SK-MEL-5 (cell line): ENCODE measurements at regions not wholly inside any gene's neighbourhood (a gene's known extent, or its start where the extent isn't known, plus 50 kb on each side); places are given as distances from the start of the nearest gene placed in this dataset.

Experiments
- DNase-seq: peaks from one replicate; pipeline ENCODE4 v3.0.0-alpha.2; 2016; ENCODE audit warnings: low read depth, low spot score
- in situ Hi-C: cut with HindIII; loops from 2 replicates; pipeline ENCODE4 v1.10.0; 2016; ENCODE audit warnings: low sequenced_read_pairs, high pct_unique_total_duplicates, low pct_unique_long_range_greater_than_20kb

- no peak for DNase-seq
- in situ Hi-C loops = no loop called here
These were observed 358.3 kb upstream of the SMIM21 start for GRCh38 chr18:75785834-75786233.

DNA sequence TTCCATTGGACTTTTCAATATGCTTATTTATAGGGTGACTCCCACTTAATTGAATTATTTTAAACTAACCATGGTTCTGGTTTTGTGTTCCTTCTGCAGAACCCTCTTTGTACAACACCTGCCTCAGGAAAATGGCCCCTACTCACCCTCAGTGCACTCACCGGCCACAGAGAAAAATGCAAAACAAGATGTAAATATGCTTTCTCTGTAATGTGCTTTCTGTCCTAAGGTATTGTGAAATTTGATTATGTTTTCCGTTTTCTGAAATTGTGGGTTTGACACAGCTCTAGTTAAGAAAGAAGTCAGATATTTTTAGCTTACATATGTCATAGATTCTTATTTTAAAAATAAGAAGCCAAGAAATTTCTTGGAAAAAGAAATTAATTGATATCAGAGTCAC, 357.7 kb upstream of the SMIM21 start:
- in situ Hi-C loops = no loop called here
- no peak for DNase-seq

- in situ Hi-C loops = no loop called here
- no peak for DNase-seq
These were observed 356.9 kb upstream of the SMIM21 start for GRCh38 chr18:75784390-75784789.

DNA sequence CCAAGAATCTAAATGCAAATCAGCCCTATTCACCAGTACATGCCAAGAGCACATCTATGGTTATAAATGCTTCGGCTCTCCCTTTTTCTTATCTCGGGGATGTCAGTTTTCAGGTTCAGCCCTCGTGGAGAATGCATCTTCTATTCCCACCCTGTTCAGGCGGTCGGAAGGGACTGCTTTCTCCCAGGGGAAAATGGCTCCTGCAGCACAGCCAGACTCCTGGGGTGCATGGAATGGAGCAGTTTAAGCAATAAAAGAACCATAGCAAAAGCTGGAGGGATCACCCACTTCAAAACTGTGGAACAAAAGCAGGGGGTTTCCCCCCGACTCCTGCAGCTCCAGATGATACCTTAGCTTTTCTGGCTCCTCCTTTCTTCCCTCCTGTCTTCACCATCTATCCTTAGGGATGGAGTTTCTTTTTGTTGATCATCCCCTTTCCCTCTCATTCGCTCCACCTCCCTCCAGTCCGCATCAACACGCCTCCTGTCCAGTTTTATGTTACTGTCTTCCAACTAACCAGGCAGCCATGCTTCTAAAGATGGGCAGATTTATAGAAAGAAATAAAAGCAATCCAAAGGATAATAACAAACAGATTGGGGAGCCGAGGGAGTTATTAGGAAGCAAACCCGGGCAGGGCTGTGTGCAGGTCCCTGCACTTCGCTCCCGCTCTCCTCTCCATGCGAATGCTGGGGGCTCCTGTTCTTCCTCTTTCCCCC, 356.2 kb upstream of the SMIM21 start:
- DNase-seq = no peak
- in situ Hi-C loops = no loop called here

DNA sequence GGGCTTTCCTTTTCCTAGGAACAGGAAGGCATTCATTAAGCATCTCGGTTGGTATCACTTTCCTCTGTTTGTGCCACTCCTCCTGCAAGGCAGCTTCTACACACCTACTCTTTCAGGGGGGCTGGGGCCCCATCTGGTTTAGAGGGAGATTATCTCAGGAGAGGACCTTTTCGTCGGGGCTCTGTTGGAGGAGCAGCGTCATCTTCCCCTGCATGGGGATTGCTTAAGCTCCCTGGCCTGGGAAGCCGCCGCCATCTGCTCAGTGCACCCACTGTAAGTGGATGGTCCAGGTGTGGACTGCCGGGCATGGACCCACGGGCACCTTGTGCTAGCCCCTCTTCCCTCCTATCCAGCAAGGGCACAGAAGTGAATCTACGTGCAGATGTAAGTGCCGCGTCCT, 355.3 kb upstream of the SMIM21 start:
- no peak for DNase-seq
- in situ Hi-C loops = no loop called here

GRCh38 chr18:75782204-75782603, 354.7 kb upstream of the SMIM21 start:
- in situ Hi-C loops = no loop called here
- DNase-seq = no peak

DNA sequence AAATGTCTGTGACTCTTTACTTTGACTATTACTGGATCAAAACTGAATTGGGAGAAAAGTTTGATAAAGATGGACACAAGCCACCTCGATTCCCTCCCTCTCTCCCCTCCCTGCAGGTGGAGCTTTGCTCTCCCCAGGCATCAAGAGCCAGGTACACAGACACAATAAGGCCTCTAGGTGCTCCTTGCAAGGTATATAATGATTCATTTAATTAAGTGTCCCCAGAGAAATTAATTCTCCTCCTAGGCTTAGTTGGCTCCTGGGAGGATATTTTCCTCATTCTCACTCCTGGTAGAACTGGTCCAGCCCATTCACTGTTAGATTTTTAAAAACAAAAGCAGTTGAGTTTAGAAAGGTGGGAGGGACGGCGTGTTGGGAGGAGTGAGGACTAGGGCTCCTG, 352.4 kb upstream of the SMIM21 start:
- in situ Hi-C loops = no loop called here
- no peak for DNase-seq

DNA sequence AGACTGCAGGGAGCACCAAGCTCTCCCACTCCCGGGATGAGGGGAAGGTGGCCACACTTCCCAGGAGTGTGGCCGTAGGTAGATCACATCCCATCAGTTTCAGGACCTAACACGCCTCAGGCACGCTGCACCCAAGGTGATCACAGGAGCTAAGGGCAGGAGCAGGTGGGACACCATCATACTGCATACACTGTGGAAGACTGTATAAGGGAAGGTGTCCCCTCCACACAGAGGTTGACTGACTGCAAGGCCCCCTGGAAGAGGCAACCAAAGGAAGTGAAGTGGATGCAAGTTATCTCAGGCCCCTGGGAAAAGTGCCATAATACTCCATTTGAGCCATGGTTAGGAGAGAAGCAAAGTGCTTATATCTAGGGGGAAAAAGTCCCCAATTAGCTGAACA, 351.9 kb upstream of the SMIM21 start:
- in situ Hi-C loops = no loop called here

GRCh38 chr18:75777630-75778029, 350.1 kb upstream of the SMIM21 start:
- no peak for DNase-seq
- in situ Hi-C loops = no loop called here

More for the DNA sequence above, 351.9 kb upstream of the SMIM21 start:
- no peak for DNase-seq

DNA sequence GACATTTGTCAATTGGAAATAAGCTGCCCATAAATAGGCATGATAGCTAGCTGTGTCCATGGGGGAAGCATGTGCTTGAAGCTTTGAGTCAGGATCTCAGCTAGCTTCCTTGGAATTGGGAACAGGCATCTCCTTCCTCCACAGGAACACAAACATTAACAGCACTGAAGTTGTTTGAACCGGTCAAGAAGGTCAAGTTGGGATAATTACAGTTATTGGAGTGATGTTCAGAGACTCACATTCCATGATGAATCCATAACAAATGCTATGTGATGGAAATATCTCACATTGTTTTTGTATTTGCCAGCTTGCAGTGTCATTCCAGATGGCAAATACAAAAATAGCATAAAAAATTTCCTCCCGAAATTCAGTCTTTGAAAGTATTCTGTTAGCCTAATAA, 347.6 kb upstream of the SMIM21 start:
- DNase-seq = no peak
- in situ Hi-C loops = no loop called here

GRCh38 chr18:75773618-75774017, 346.1 kb upstream of the SMIM21 start:
- in situ Hi-C loops = no loop called here
- no peak for DNase-seq

DNA sequence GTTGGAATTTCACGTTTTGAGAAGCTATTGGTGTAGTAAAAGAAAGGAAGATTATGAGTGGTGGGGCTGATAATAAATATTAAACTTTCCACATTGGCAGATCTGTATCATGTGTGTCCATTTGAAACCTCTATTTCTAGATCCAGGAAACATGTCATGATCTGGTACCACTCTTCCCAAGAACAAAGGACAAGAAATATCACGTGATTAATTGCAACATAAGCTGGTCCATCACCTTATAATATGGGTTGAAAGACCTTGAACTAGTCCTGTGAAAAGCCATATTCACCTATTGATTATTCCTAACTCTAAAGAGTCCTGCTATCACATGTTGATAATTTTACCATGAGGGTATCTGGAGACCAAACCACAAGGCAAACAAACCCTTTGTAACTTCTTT, 335.3 kb upstream of the SMIM21 start:
- DNase-seq = no peak
- in situ Hi-C loops = no loop called here

GRCh38 chr18:75760208-75760607, 332.7 kb upstream of the SMIM21 start:
- in situ Hi-C loops = no loop called here
- DNase-seq = no peak

GRCh38 chr18:75757951-75758350, 330.4 kb upstream of the SMIM21 start:
- DNase-seq = no peak
- in situ Hi-C loops = no loop called here

- no peak for DNase-seq
- in situ Hi-C loops = no loop called here
These were observed 326.9 kb upstream of the SMIM21 start for GRCh38 chr18:75754433-75754832.

GRCh38 chr18:75753753-75754152, 326.2 kb upstream of the SMIM21 start:
- in situ Hi-C loops = no loop called here
- no peak for DNase-seq

GRCh38 chr18:75752740-75753263, 325.3 kb upstream of the SMIM21 start:
- in situ Hi-C loops = no loop called here
- DNase-seq = no peak

DNA sequence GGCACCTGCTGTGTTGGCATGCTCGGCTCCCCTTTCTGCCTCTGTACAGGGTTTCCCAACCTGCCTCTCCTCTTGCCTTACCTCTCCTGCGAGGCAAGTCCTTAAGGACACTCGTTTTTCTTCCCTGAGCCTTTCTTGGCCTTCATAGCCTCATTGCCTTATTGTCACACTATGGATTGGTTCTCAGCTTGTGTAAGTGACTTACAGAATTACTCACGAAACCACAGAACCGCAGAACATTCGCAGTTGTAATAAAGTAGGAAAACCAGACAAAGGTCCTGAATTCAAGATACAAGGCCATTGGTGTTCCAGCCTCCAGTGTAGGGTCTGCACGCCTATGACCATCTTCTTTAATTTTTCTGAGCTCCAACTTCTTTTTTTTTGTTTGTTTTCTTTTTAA, 317.6 kb upstream of the SMIM21 start:
- in situ Hi-C loops = no loop called here
- DNase-seq = no peak

GRCh38 chr18:75742516-75742915, 315.0 kb upstream of the SMIM21 start:
- DNase-seq = no peak
- in situ Hi-C loops = no loop called here

DNA sequence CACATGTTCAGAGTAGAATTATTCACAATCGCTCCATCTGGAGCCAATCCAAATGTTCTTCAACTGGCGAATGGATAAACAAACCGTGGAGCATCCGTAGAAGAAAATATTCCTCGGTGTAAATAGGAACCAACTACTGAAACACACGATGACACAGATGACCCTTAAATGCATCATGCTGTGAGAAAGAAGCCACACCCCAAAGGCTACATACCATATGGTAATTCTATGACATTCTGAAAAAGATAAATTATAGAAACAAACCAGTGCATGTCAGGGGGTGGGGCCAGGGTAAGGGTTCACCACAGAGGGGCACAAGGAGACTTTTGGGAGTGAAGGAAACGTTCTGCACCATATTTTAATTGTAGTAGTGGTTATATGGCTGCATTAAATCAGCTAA, 312.2 kb upstream of the SMIM21 start:
- in situ Hi-C loops = no loop called here
- DNase-seq = no peak
